H9 (cell line): ENCODE measurements at regions not wholly inside any gene's neighbourhood (a gene's known extent, or its start where the extent isn't known, plus 50 kb on each side); places are given as distances from the start of the nearest gene placed in this dataset.

ENCODE experiments used
- DNase-seq: peaks from one replicate; pipeline ENCODE4 v3.0.0-alpha.2; 2017
- H2AFZ ChIP-seq: one replicate; pipeline ENCODE4 v1.6.1; 2013; ENCODE audit warnings: mild to moderate bottlenecking, low read length, control low read depth, moderate library complexity
- H2AK5ac ChIP-seq: 2 replicates; pipeline ENCODE4 v1.6.1; 2013; ENCODE audit warnings: low read length, control low read depth, mixed read lengths; ENCODE audit not compliant: insufficient read length
- H2BK120ac ChIP-seq: one replicate; pipeline ENCODE4 v1.6.1; 2013; ENCODE audit warnings: low read depth, mild to moderate bottlenecking, low read length, control low read depth, inconsistent platforms; ENCODE audit not compliant: poor library complexity, severe bottlenecking
- H2BK12ac ChIP-seq: 2 replicates; pipeline ENCODE4 v1.6.1; 2013; ENCODE audit warnings: low read length, control low read depth, mixed read lengths, low read depth; ENCODE audit not compliant: insufficient read length
- H2BK15ac ChIP-seq: 2 replicates; pipeline ENCODE4 v1.6.1; 2013; ENCODE audit warnings: low read depth, low read length, control low read depth
- H2BK20ac ChIP-seq: one replicate; pipeline ENCODE4 v1.6.1; 2013; ENCODE audit warnings: low read depth, mild to moderate bottlenecking, low read length, control low read depth, inconsistent platforms; ENCODE audit not compliant: poor library complexity, severe bottlenecking
- H2BK5ac ChIP-seq: 2 replicates; pipeline ENCODE4 v1.6.1; 2013; ENCODE audit warnings: low read length, control low read depth, mixed read lengths; ENCODE audit not compliant: insufficient read length
- H3K14ac ChIP-seq: 2 replicates; pipeline ENCODE4 v1.6.1; 2013; ENCODE audit warnings: low read length, control low read depth; ENCODE audit not compliant: insufficient read depth
- H3K18ac ChIP-seq: 2 replicates; pipeline ENCODE4 v1.6.1; 2013; ENCODE audit warnings: low read depth, mild to moderate bottlenecking, mixed read lengths, low read length, control low read depth; ENCODE audit not compliant: insufficient read length
- H3K23ac ChIP-seq: 2 replicates; pipeline ENCODE4 v1.6.1; 2013; ENCODE audit warnings: low read length, control low read depth, mixed read lengths, low read depth; ENCODE audit not compliant: insufficient read length
- H3K23me2 ChIP-seq: 2 replicates; pipeline ENCODE4 v1.6.1; 2013; ENCODE audit warnings: low read depth, mild to moderate bottlenecking, mixed read lengths, low read length, control low read depth; ENCODE audit not compliant: insufficient read length, poor library complexity, severe bottlenecking
- H3K27ac ChIP-seq: 2 replicates; pipeline ENCODE4 v1.5.1; 2013; ENCODE audit warnings: low read length, control low read depth, mixed read lengths, low read depth; ENCODE audit not compliant: insufficient read length
- H3K27me3 ChIP-seq: 2 replicates; pipeline ENCODE4 v1.6.1; 2013; ENCODE audit warnings: low read length, control low read depth, inconsistent platforms; ENCODE audit not compliant: insufficient read depth
- H3K4ac ChIP-seq: 2 replicates; pipeline ENCODE4 v1.6.1; 2013; ENCODE audit warnings: low read depth, mild to moderate bottlenecking, control low read depth, inconsistent platforms, low read length, moderate library complexity
- H3K4me1 ChIP-seq: 2 replicates; pipeline ENCODE4 v1.6.1; 2013; ENCODE audit warnings: low read length, control low read depth, inconsistent platforms; ENCODE audit not compliant: insufficient read depth
- H3K4me2 ChIP-seq: 2 replicates; pipeline ENCODE4 v1.6.1; 2013; ENCODE audit warnings: low read length, control low read depth, mixed read lengths; ENCODE audit not compliant: insufficient read length, insufficient read depth
- H3K56ac ChIP-seq: 2 replicates; pipeline ENCODE4 v1.6.1; 2013; ENCODE audit warnings: low read depth, mild to moderate bottlenecking, mixed read lengths, low read length, control low read depth; ENCODE audit not compliant: insufficient read length
- H3K79me1 ChIP-seq: 2 replicates; pipeline ENCODE4 v1.6.1; 2013; ENCODE audit warnings: low read depth, mild to moderate bottlenecking, moderate library complexity, low read length, control low read depth, inconsistent platforms; ENCODE audit not compliant: insufficient read depth, poor library complexity, severe bottlenecking
- H3K79me2 ChIP-seq: 2 replicates; pipeline ENCODE4 v1.6.1; 2013; ENCODE audit warnings: low read length, control low read depth, inconsistent platforms; ENCODE audit not compliant: insufficient read depth
- H3K9ac ChIP-seq: 2 replicates; pipeline ENCODE4 v1.6.1; 2013; ENCODE audit warnings: low read length, control low read depth, mixed read lengths; ENCODE audit not compliant: insufficient read length; ENCODE audit errors: extremely low read depth
- H3K9me3 ChIP-seq: one replicate; pipeline ENCODE4 v1.6.1; 2013; ENCODE audit warnings: low read depth, low read length, inconsistent platforms; ENCODE audit not compliant: control insufficient read depth
- H3T11ph ChIP-seq: one replicate; pipeline ENCODE4 v1.6.1; 2013; ENCODE audit warnings: mild to moderate bottlenecking, low read length, control low read depth, inconsistent platforms
- H4K20me1 ChIP-seq: one replicate; pipeline ENCODE4 v1.6.1; 2013; ENCODE audit not compliant: control insufficient read depth, insufficient read length, insufficient read depth
- H4K5ac ChIP-seq: 2 replicates; pipeline ENCODE4 v1.6.1; 2013; ENCODE audit warnings: low read depth, mild to moderate bottlenecking, mixed read lengths, low read length, control low read depth; ENCODE audit not compliant: insufficient read length
- H4K8ac ChIP-seq: replicated peaks from 2 replicates; pipeline ENCODE4 v1.6.1; 2013; ENCODE audit warnings: low read length, control low read depth, mixed read lengths, low read depth; ENCODE audit not compliant: insufficient read length
- H4K91ac ChIP-seq: 2 replicates; pipeline ENCODE4 v1.6.1; 2013; ENCODE audit warnings: low read depth, mild to moderate bottlenecking, moderate library complexity, mixed read lengths, low read length, control low read depth; ENCODE audit not compliant: insufficient read length
- H3K27ac Mint-ChIP-seq, 3 experiments: 2 replicates in 2 of 3; 3 replicates in 1 of 3; pipeline ENCODE4 v1.8.0; 2020 to 2021; ENCODE audit warnings: mixed read lengths in 3 of 3, mild to moderate bottlenecking in 1 of 3, moderate library complexity in 1 of 3
- H3K27me3 Mint-ChIP-seq: 2 replicates; pipeline ENCODE4 v1.8.0; 2021; ENCODE audit warnings: low read depth, mild to moderate bottlenecking, moderate library complexity, mixed read lengths
- H3K36me3 Mint-ChIP-seq, 3 experiments: 2 replicates in 2 of 3; 3 replicates in 1 of 3; pipeline ENCODE4 v1.8.0; 2020 to 2021; ENCODE audit warnings: low read depth in 3 of 3, mixed read lengths in 3 of 3; ENCODE audit not compliant: insufficient read depth in 1 of 3
- H3K4me1 Mint-ChIP-seq, 2 experiments: 2 replicates each; pipeline ENCODE4 v1.8.0; 2020; ENCODE audit warnings: mixed read lengths in 2 of 2
- H3K4me3 Mint-ChIP-seq, 2 experiments: 2 replicates in 1 of 2; 3 replicates in 1 of 2; pipeline ENCODE4 v1.8.0; 2020 to 2021; ENCODE audit warnings: mild to moderate bottlenecking in 2 of 2, mixed read lengths in 2 of 2, moderate library complexity in 1 of 2
- H3K9me3 Mint-ChIP-seq, 2 experiments: 2 replicates in 1 of 2; 3 replicates in 1 of 2; pipeline ENCODE4 v1.8.0; 2020; ENCODE audit warnings: mild to moderate bottlenecking in 2 of 2, mixed read lengths in 2 of 2, moderate library complexity in 1 of 2
- CTCF ChIP-seq: fragments of 200-600 bp; sonication (generic); conservative IDR thresholded peaks from 3 replicates; pipeline ENCODE4 v1.8.0; 2021; ENCODE audit warnings: antibody characterized with exemption, mild to moderate bottlenecking
- WGBS: extraction: QIAGEN DNeasy Blood & Tissue Kit; methylation state at CpG from one replicate; pipeline ENCODE4 v1.1.7; 2013; ENCODE audit warnings: missing lambda C conversion rate, low lambda C conversion rate, mixed read lengths; ENCODE audit not compliant: insufficient read length; ENCODE audit errors: extremely low coverage; 5-methylcytosine and 5-hydroxymethylcytosine counted together

- Mint-ChIP-seq H3K27ac (no peak overlapping the region), H3K36me3 (no peaks in the 10 kb centered on the region), H3K4me3 (no peak overlapping the region), H3K9me3 (no peaks in the 10 kb centered on the region), H3K4me1 (peaks cover 20 to 28% of the 10 kb centered on the region in 2 experiments), H3K27me3 (peaks cover 20% of the 10 kb centered on the region)
- Histone ChIP-seq H3K23me2 (no peaks in the 10 kb centered on the region), H3K9ac (no peak overlapping the region), H3K79me1 (no peaks in the 10 kb centered on the region), H3K18ac (no peak overlapping the region), H2AFZ (no peak overlapping the region), H3K4ac (no peak overlapping the region), H4K5ac (no peak overlapping the region), H3K27ac (no peak overlapping the region), H4K91ac (no peak overlapping the region), H3K56ac (no peak overlapping the region), H2BK20ac (no peak overlapping the region), H2AK5ac (no peak overlapping the region), H2BK12ac (no peak overlapping the region), H3K4me1 (peaks cover 12% of the 10 kb centered on the region; the same call in 1 of the 2 replicates), H3T11ph (no peak overlapping the region), H3K14ac (no peak overlapping the region), H3K4me2 (no peak overlapping the region), H2BK15ac (no peak overlapping the region), H3K79me2 (no peaks in the 10 kb centered on the region), H2BK5ac (no peak overlapping the region), H3K27me3 (no peaks in the 10 kb centered on the region; the same call in 1 of the 2 replicates), H4K8ac (no peak overlapping the region), H2BK120ac (no peak overlapping the region), H3K9me3 (no peaks in the 10 kb centered on the region), H4K20me1 (no peaks in the 10 kb centered on the region), H3K23ac (no peak overlapping the region)
- TF ChIP-seq CTCF: no peak
- no CpG with 5 or more reads among the region's 4 CpGs for WGBS
- no peak for DNase-seq
Measured at GRCh38 chr20:52306477-52306876, 114.9 kb upstream of the ZFP64 start.
